HuH-7.5 (cell line): ENCODE measurements at regions not wholly inside any gene's neighbourhood (a gene's known extent, or its start where the extent isn't known, plus 50 kb on each side); places are given as distances from the start of the nearest gene placed in this dataset.
A peak's percentile ranks its signal among the peaks of the same experiment; 100 is the strongest.
"Not testable (repeated sequence)": the region's sequence is repeated elsewhere in the genome, so short reads cannot be mapped to it uniquely, and the experiment has no call there.

ENCODE experiments used
- DNase-seq: peaks from one replicate; pipeline ENCODE4 v3.0.0; 2011; ENCODE audit warnings: low spot score

- peak; percentile 3 for DNase-seq
Measured at GRCh38 chr21:22288885-22289499, 1290.8 kb downstream of the NCAM2 start.

GRCh38 chr21:22292144-22292543 lies 1293.9 kb downstream of the NCAM2 start:
- DNase-seq: no peak

- no peak for DNase-seq
Measured at GRCh38 chr21:22297575-22297974, 1299.4 kb downstream of the NCAM2 start.

GRCh38 chr21:22311741-22312462 lies 1313.7 kb downstream of the NCAM2 start:
- no peak for DNase-seq

GRCh38 chr21:22314963-22315362 lies 1316.8 kb downstream of the NCAM2 start:
- no peak for DNase-seq

- DNase-seq: no peak
Measured at GRCh38 chr21:22319435-22319834, 1321.2 kb downstream of the NCAM2 start.

- no peak for DNase-seq
Measured at GRCh38 chr21:22342889-22343288, 1344.7 kb downstream of the NCAM2 start.

GRCh38 chr21:22343303-22343702 lies 1345.1 kb downstream of the NCAM2 start:
- no peak for DNase-seq

DNA sequence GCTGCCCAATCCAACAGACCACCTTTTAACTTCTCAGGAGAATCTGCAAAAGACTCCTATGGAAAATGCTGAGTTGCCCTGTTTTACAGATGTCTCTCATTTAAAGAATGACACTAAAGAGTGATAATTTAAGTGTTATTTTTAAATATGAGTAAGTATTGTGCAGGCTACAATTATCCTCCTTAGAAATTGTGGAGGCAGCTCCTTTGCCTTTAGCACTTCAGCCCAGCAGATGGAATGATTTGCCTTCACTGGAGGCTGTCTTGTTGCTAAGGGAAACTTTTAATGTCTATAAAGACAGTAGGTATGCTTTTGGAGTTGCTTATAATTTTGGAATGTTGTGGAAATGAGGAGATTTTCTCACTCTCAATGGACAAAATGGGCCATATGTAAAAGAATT lies 1345.5 kb downstream of the NCAM2 start:
- no peak for DNase-seq

DNA sequence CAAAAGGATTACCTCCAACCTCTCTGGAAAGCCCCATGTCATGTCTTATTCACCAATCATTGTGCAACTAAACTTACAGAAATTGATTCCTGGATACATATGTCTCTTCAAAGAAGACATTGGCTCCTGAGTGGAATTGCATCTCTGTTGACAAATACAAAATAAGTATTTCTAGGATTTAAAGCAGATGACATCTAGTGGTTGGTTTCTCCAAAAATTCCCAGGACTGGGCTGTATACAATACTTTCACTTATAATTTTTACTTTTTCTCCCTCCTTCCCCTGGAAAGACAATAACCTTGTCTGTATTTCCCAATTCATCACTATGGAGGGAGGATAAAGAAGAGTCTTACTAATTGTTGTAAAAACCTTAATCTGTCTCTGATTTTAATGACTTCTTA lies 1347.4 kb downstream of the NCAM2 start:
- no peak for DNase-seq

GRCh38 chr21:22346576-22346975 lies 1348.4 kb downstream of the NCAM2 start:
- DNase-seq: no peak

DNA sequence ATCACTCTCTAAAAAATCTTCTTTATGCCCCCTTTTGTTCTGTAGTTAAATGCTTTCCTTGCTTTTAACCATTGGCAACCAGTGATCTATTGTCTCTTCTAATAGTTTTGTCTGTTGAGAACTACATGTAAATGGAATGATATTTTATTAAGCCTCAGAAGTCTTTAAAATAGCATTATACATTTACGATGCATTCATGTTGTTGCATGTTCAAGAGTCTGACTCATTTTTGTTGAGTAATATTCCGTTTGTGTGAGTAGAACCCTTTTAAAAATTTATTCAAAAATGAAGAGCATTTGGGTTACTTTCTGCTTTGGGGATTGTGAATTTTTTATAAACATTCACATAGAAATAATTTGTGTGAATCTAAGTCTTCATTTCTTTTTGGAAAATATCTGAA lies 1352.9 kb downstream of the NCAM2 start:
- no peak for DNase-seq

DNA sequence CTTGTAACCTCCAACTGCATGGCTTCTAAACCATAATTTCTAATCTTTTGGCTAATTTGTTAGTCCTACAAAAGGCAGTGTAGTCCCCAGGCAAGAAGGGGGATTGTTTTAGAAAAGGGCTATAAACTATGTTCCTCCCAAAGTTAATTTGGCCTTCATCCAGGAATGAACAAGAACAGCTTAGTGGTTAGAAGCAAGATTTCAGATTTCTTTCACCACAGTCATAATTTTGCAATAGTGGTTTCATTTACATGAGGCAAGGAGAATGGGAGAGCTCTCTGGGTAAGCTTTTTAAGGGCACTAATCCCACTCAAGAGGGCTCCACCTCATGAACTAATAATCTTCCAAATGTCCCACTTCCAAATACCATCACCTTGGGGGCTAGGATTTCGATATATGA lies 1353.9 kb downstream of the NCAM2 start:
- DNase-seq: no peak

GRCh38 chr21:22355949-22356348 lies 1357.7 kb downstream of the NCAM2 start:
- DNase-seq: no peak

DNA sequence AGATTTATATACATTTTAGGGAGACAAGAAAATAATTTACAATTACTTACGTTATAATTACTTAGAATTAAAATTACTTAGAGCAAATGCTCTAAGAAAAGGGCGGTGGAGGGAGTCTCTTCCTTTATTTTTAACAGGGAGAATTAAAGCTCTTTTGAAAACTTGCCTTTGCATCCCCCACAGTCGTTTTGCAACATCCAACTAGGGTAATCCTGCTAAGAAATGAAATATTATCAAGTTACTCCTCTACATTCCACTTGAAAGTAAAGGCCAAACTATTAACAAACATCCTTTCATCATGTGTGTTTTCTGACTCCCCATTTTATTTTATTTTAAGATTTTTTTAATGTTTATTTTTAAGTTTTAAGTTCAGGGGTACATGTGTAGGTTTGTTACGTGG lies 1358.5 kb downstream of the NCAM2 start:
- DNase-seq: no peak

DNA sequence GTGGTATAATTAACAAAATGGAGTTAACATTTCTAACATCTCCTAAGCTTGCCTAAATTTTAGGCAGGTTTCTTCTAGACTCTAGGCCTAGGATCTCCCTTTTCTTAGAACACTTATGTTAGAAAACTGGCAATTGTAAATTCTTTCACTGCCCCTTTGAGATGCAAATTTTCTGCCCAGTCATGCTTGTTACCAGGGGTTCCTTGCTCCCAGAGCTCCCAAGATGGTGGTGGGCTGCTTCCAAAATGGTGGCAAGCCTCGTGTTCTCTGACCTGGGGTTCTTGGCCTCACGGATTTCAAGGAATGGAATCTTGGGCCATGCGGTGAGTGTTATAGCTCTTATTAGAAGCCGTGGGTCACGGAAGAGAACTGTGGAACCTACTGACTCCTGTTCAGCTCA lies 1361.4 kb downstream of the NCAM2 start:
- not testable (repeated sequence) for DNase-seq

DNA sequence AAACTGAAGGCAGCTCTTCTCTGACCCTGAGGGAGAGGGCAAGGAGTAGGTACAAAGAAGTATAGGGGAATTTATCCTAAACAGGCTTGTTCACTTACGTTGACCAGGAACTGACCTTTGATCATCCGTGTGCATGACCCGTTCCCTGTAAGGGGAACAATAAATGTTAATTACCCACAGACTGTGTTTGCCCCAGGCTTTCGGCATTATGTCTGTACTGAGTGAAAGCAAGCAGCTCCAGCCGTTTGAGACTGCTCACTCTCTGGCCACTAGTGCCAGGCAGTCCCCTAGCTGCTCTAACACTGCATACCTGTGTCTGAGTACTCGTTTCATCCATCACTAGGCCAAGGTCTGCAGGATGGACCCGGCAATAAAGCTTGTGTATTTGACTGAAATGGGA lies 1365.3 kb downstream of the NCAM2 start:
- DNase-seq: no peak

GRCh38 chr21:22364163-22364562 lies 1366.0 kb downstream of the NCAM2 start:
- DNase-seq: no peak

- DNase-seq: no peak
Measured at GRCh38 chr21:22374218-22374969, 1376.2 kb downstream of the NCAM2 start.

DNA sequence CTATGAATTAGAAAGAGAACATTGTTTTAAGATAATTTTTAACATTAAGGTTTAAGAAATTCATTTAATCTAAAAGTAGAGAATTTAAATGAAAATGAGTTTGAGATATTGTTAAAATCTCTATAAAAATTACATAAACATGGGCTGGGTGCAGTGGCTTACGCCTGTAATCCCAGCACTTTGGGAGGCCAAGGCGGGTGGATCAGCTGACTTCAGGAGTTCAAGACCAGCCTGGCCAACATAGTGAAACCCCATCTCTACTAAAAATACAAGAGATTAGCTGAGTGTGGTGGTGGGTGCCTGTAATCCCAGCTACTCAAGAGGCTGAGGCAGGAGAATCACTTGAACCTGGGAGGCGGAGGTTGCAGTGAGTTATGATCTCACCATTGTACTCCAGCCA lies 1379.6 kb downstream of the NCAM2 start:
- not testable (repeated sequence) for DNase-seq

GRCh38 chr21:22393324-22393723 lies 1395.1 kb downstream of the NCAM2 start:
- DNase-seq: no peak

DNA sequence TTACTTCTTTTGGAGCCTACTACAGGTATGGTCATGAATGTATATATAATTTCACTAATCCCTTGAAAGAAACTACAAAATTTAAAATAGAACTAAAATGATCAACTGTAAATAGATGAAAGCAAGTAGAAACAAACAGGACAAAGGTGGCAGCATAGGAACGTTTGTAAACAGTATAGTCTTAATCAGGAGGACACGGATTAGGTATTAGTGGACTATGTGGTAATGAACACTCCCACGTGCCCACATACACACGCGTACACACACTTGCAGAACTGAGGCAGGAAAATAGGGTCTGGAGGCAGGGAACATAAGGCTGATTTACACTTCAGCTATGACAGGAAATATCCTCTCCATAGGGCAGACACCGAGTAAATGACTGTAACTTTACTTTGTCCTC lies 1397.8 kb downstream of the NCAM2 start:
- DNase-seq: no peak
